Lower leg skin (tissue), 3 donors: ENCODE measurements at regions not wholly inside any gene's neighbourhood (a gene's known extent, or its start where the extent isn't known, plus 50 kb on each side); places are given as distances from the start of the nearest gene placed in this dataset.

ENCODE experiments used
- POLR2A ChIP-seq, 2 donors: fragments of 450-650 bp; IDR thresholded peaks; one replicate each; pipeline ENCODE4 v1.6.1; 2016 to 2017; ENCODE audit warnings: antibody characterized with exemption in 2 of 2, mild to moderate bottlenecking in 1 of 2, moderate library complexity in 1 of 2
- TF ChIP-seq, protein P1 (sequence below), 3 donors: fragments of 450-650 bp; IDR thresholded peaks; one replicate each; pipeline ENCODE4 v1.5.1; 2016; ENCODE audit warnings: antibody characterized with exemption in 3 of 3, mild to moderate bottlenecking in 3 of 3, moderate library complexity in 2 of 3

- TF ChIP-seq, protein P1, sequence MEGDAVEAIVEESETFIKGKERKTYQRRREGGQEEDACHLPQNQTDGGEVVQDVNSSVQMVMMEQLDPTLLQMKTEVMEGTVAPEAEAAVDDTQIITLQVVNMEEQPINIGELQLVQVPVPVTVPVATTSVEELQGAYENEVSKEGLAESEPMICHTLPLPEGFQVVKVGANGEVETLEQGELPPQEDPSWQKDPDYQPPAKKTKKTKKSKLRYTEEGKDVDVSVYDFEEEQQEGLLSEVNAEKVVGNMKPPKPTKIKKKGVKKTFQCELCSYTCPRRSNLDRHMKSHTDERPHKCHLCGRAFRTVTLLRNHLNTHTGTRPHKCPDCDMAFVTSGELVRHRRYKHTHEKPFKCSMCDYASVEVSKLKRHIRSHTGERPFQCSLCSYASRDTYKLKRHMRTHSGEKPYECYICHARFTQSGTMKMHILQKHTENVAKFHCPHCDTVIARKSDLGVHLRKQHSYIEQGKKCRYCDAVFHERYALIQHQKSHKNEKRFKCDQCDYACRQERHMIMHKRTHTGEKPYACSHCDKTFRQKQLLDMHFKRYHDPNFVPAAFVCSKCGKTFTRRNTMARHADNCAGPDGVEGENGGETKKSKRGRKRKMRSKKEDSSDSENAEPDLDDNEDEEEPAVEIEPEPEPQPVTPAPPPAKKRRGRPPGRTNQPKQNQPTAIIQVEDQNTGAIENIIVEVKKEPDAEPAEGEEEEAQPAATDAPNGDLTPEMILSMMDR (IDR thresholded peaks at IDR 0.05) = no peak
- TF ChIP-seq POLR2A (IDR thresholded peaks at IDR 0.05) = no peak
Observed at GRCh38 chr3:187448674-187449073, 80.5 kb downstream of the RTP4 start.
